RWPE1 (cell line): ENCODE measurements at regions not wholly inside any gene's neighbourhood (a gene's known extent, or its start where the extent isn't known, plus 50 kb on each side); places are given as distances from the start of the nearest gene placed in this dataset.

ENCODE experiments used
- CTCF ChIA-PET: fragments of 350-600 bp; sonication (Branson Sonifier 250); formaldehyde crosslinking; extraction: SDS; loops from one replicate; lab custom pipeline; 2021; lab: Yijun Ruan, JAX
- POLR2A ChIA-PET: fragments of 400-600 bp; formaldehyde crosslinking; extraction: SDS; loops from one replicate; lab custom pipeline; 2020; ENCODE audit warnings: antibody characterized with exemption; ENCODE audit not compliant: low non-redundant PET; lab: Yijun Ruan, JAX
- DNase-seq: peaks from one replicate; pipeline ENCODE4 v3.0.0; 2012; ENCODE audit warnings: low spot score
- H3K27ac ChIP-seq: fragments of 450-650 bp; 2 replicates; pipeline ENCODE4 v1.5.1; 2017
- CTCF ChIP-seq: fragments of 450-650 bp; conservative IDR thresholded peaks from 2 replicates; pipeline ENCODE4 v1.5.1; 2017; ENCODE audit warnings: low read depth, mild to moderate bottlenecking

- no peak for TF ChIP-seq CTCF
- ChIA-PET POLR2A (no interaction called here), CTCF (no interaction called here)
- no peak overlapping the region for H3K27ac ChIP-seq
- DNase-seq = no peak
Measured at GRCh38 chr1:164071288-164071687, 487.7 kb upstream of the PBX1 start.

- ChIA-PET CTCF (no interaction called here), POLR2A (no interaction called here)
- no peak for TF ChIP-seq CTCF
- DNase-seq = no peak
- no peak overlapping the region for H3K27ac ChIP-seq
Measured at GRCh38 chr1:164086832-164087231, 472.2 kb upstream of the PBX1 start.

- no peak for TF ChIP-seq CTCF
- ChIA-PET POLR2A (no interaction called here), CTCF (no interaction called here)
Measured at GRCh38 chr1:164087906-164088453, 471.0 kb upstream of the PBX1 start.

GRCh38 chr1:164092603-164093353 is 466.2 kb upstream of the PBX1 start:
- POLR2A ChIA-PET = no interaction called here
- TF ChIP-seq CTCF = no peak
- H3K27ac ChIP-seq = no peak overlapping the region
- no peak for DNase-seq
- CTCF ChIA-PET = interaction anchor here (0.7 kb wide), 1 partner anchor 844 kb away, joined by 5 read pairs; no protein-coding TSS in a partner anchor

More at GRCh38 chr1:164087906-164088453, 471.0 kb upstream of the PBX1 start:
- DNase-seq = no peak
- H3K27ac ChIP-seq = no peak overlapping the region

GRCh38 chr1:164093543-164093942 is 465.4 kb upstream of the PBX1 start:
- CTCF ChIA-PET = no interaction called here
- no peak for TF ChIP-seq CTCF
- no peak for DNase-seq
- H3K27ac ChIP-seq = no peak overlapping the region
- POLR2A ChIA-PET = no interaction called here

GRCh38 chr1:164101802-164102201 is 457.2 kb upstream of the PBX1 start:
- DNase-seq = no peak
- POLR2A ChIA-PET = no interaction called here
- no peak overlapping the region for H3K27ac ChIP-seq
- CTCF ChIA-PET = no interaction called here
- no peak for TF ChIP-seq CTCF
